SU-DHL-6 (cell line): ENCODE measurements at regions not wholly inside any gene's neighbourhood (a gene's known extent, or its start where the extent isn't known, plus 50 kb on each side); places are given as distances from the start of the nearest gene placed in this dataset.

Source experiments
- CTCF ChIP-seq: fragments of 200-600 bp; sonication (generic); IDR thresholded peaks from one replicate; pipeline ENCODE4 v1.5.1; 2017; ENCODE audit warnings: antibody characterized with exemption, mild to moderate bottlenecking, low read length, moderate library complexity; ENCODE audit not compliant: insufficient read depth, poor library complexity, severe bottlenecking
- EZH2phosphoT487 ChIP-seq: fragments of 200-600 bp; sonication (generic), shearing (Covaris generic); conservative IDR thresholded peaks from 2 replicates; pipeline ENCODE4 v1.6.1; 2018; ENCODE audit warnings: mild to moderate bottlenecking, antibody characterized with exemption, low read length, moderate library complexity, mixed read lengths

GRCh38 chr12:115319446-115320040 is 635.6 kb upstream of the TBX3 start:
- TF ChIP-seq CTCF (no peak), EZH2phosphoT487 (no peak)
